IgD-negative memory B cell (primary cell): ENCODE measurements at regions not wholly inside any gene's neighbourhood (a gene's known extent, or its start where the extent isn't known, plus 50 kb on each side); places are given as distances from the start of the nearest gene placed in this dataset.

Source experiments
- H3K27ac Mint-ChIP-seq, 3 donors: one replicate each; pipeline ENCODE4 v1.8.0; 2020 to 2022; ENCODE audit warnings: mild to moderate bottlenecking in 3 of 3, mixed read lengths in 3 of 3, moderate library complexity in 1 of 3
- H3K27me3 Mint-ChIP-seq: one replicate; pipeline ENCODE4 v1.8.0; 2021; ENCODE audit warnings: mixed read lengths
- H3K36me3 Mint-ChIP-seq: one replicate; pipeline ENCODE4 v1.8.0; 2020; ENCODE audit warnings: mild to moderate bottlenecking, mixed read lengths
- H3K4me1 Mint-ChIP-seq, 3 donors: one replicate each; pipeline ENCODE4 v1.8.0; 2020 to 2022; ENCODE audit warnings: mixed read lengths in 3 of 3, mild to moderate bottlenecking in 1 of 3
- H3K4me3 Mint-ChIP-seq, 4 donors: one replicate each; pipeline ENCODE4 v1.8.0; 2020 to 2022; ENCODE audit warnings: mild to moderate bottlenecking in 4 of 4, mixed read lengths in 4 of 4, moderate library complexity in 3 of 4
- H3K9me3 Mint-ChIP-seq, 3 donors: one replicate each; pipeline ENCODE4 v1.8.0; 2020 to 2021; ENCODE audit warnings: mixed read lengths in 3 of 3, mild to moderate bottlenecking in 1 of 3

DNA sequence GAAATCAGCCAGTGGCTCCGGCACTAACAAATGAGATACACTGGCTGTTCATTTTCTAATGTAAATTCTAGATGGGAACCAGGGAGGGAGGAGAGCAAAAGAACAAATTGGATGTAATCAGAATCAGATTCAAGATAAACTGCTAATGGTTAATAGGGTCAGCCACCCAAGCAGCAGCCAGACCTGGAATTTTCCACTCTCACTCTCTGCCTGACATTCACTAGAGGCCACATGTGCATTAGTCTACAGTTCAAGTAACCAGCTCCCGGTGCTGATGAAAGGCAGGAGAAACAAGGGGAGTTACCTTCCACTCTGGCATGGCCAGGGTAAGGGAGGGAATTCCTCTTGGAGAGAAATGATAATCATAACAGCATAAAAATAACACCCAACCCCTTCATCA, 597.7 kb downstream of the TOX3 start:
- Mint-ChIP-seq H3K27me3 (peaks cover 1% of the 10 kb centered on the region), H3K9me3 (no peaks in the 10 kb centered on the region), H3K4me1 (no peaks in the 10 kb centered on the region), H3K27ac (no peak overlapping the region), H3K4me3 (no peak overlapping the region), H3K36me3 (peaks cover 3% of the 10 kb centered on the region)

DNA sequence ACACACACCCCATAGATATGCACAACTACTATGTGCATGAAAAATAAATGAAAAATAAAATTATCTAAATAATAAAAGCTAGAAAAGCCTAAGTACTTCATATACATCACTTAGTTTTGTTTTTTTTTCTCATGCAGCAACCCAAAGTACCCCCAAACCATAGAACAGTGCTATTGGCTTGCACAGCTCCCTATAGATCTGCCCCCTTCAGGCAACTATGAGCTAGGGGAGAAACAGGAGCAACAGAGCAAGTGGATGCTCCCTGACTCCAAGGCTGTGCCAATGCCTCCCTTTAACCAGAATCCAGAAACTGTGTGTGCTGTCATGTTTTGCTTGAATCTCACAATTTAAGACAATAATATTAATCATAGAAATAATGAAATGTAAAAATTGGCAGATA, 605.5 kb downstream of the TOX3 start:
- H3K27ac Mint-ChIP-seq = no peak overlapping the region
- no peaks in the 10 kb centered on the region for H3K4me1 Mint-ChIP-seq
- H3K27me3 Mint-ChIP-seq = peaks cover 1% of the 10 kb centered on the region
- H3K9me3 Mint-ChIP-seq = peaks cover 2 to 9% (median 4%) of the 10 kb centered on the region in 3 donors
- H3K36me3 Mint-ChIP-seq = peaks cover 3% of the 10 kb centered on the region
- no peak overlapping the region for H3K4me3 Mint-ChIP-seq

DNA sequence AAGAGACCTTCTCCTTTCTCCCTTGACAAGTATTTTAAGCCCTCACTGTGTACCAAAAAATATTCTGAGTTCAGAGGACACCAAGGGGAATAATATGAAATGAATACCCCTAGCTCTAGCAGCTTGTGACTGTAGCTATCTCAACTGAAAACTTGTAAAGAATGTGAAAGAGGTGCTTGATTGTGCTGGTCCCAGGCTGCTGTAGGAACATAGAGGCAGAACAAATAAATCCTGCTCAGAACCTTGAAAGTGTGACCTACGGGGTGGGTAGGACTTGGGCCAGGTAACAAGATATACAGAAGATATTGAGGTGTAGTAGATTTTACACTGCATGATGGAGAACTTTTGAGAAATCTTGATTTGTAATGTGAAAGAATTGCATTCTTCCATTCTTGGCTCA, 606.8 kb downstream of the TOX3 start:
- Mint-ChIP-seq H3K4me3 (no peak overlapping the region), H3K4me1 (no peaks in the 10 kb centered on the region), H3K27ac (no peak overlapping the region), H3K9me3 (peaks cover 3 to 9% (median 6%) of the 10 kb centered on the region in 3 donors), H3K36me3 (no peaks in the 10 kb centered on the region), H3K27me3 (peaks cover 1% of the 10 kb centered on the region)

DNA sequence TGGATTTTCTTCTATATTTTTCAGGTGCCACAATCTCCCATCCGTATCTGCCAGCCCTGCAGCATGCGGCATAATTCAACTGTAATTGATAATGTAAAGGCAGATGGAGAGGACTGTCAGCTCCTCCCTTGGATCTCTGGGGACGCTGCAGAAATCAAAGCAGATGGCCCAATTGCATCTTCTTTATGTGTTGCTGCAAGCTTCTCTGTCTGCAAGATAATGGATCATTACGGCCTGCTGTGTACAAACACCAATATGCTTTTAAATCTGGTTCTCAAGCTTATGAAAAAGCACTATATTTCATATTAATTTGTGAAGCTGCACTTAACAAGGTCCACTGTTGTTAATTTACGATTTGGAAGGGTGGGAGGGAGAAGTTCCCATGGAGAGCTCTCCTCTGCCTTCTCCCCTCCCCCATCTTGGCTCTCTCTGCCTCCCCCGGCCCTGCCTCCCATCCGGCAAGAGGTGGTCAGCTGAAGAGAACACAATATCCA, 607.5 kb downstream of the TOX3 start:
- Mint-ChIP-seq H3K27ac (no peak overlapping the region), H3K9me3 (peaks cover 3 to 9% (median 6%) of the 10 kb centered on the region in 3 donors), H3K27me3 (peaks cover 1% of the 10 kb centered on the region), H3K4me3 (no peak overlapping the region), H3K36me3 (no peaks in the 10 kb centered on the region), H3K4me1 (no peaks in the 10 kb centered on the region)

DNA sequence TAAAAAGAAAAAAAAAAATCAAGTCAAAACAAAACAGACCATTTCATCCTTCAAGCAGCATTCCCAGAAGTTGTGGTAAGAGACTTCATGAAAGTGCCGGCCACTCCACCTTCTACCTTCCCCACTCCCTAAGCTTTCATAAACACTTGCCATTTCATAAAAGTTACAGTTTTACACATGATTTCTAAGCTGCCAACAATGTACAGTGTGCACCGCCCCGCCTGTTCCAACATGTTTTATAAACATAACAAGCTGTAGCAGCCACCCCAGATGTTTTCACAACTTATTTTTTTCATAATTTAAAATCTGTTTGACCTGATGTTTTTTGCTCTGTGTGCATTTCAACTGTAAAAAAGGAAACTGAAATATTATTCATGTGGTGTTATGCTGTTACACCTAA, 608.1 kb downstream of the TOX3 start:
- no peaks in the 10 kb centered on the region for H3K36me3 Mint-ChIP-seq
- no peaks in the 10 kb centered on the region for H3K4me1 Mint-ChIP-seq
- H3K27ac Mint-ChIP-seq = no peak overlapping the region
- no peak overlapping the region for H3K4me3 Mint-ChIP-seq
- H3K9me3 Mint-ChIP-seq = peaks cover 6 to 8% (median 6%) of the 10 kb centered on the region in 3 donors
- peaks cover 1% of the 10 kb centered on the region for H3K27me3 Mint-ChIP-seq

DNA sequence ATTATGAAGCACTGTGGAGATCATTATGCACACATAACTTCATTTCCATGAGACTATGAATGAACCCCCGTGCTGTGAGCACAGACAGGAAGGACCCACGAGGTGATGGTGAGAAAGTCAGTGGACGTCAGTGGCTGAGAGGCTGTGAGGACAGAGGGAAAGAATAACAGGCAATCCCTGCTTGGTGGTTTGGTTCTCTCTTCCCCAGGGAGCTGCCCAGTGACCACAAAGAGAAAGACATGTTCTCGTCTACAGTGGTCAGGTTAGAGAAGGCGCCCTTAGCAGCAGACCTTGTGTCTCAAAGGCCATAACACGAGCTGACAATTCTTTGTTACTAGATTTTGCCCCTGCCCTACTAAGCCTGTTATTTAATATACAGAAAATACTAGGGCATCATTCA, 609.2 kb downstream of the TOX3 start:
- H3K4me3 Mint-ChIP-seq = no peak overlapping the region
- H3K9me3 Mint-ChIP-seq = peaks cover 5 to 6% (median 6%) of the 10 kb centered on the region in 3 donors
- peaks cover 1% of the 10 kb centered on the region for H3K27me3 Mint-ChIP-seq
- H3K4me1 Mint-ChIP-seq = no peaks in the 10 kb centered on the region
- H3K36me3 Mint-ChIP-seq = no peaks in the 10 kb centered on the region
- no peak overlapping the region for H3K27ac Mint-ChIP-seq

DNA sequence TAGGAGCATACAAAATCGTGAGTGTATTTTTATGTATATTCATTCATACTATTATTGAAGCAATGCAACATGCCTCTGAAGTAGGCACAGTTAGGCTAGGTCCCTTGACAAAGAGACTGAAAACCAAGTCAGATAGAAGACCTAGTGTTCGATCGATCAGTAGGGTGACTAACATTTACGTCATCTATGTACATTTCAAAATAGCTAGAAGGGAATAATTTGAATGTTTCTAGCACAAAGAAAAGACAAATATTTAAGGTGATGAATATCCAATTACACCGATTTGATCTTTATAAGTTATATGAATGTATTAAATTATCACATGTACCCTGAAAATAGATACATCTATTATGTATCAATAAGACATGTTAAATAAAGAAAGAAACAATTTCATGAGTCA, 610.1 kb downstream of the TOX3 start:
- no peaks in the 10 kb centered on the region for H3K4me1 Mint-ChIP-seq
- H3K27me3 Mint-ChIP-seq = peaks cover 1% of the 10 kb centered on the region
- no peak overlapping the region for H3K4me3 Mint-ChIP-seq
- H3K27ac Mint-ChIP-seq = no peak overlapping the region
- H3K36me3 Mint-ChIP-seq = no peaks in the 10 kb centered on the region
- H3K9me3 Mint-ChIP-seq = peaks cover 5 to 6% (median 6%) of the 10 kb centered on the region in 3 donors

DNA sequence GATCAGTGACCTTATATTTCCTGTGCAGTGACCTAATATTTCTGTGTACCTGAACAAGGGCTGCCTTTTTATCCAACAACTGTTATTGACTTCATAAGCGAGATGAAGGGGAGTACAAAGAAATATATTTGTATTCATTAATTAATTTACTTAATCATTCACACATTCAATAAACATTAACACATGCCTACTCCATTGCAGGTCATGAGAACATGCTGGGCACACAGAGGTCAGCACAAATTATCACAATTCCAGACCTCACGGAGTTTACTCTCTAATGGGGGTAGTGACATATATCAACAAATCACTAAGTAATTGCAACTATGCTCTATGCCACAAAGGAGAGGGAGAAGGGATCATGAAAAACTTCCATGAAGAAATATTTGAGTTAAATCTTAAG, 614.6 kb downstream of the TOX3 start:
- H3K9me3 Mint-ChIP-seq = peaks cover 2 to 6% (median 6%) of the 10 kb centered on the region in 3 donors
- H3K4me3 Mint-ChIP-seq = no peak overlapping the region
- H3K4me1 Mint-ChIP-seq = no peaks in the 10 kb centered on the region
- no peaks in the 10 kb centered on the region for H3K27me3 Mint-ChIP-seq
- no peak overlapping the region for H3K27ac Mint-ChIP-seq
- H3K36me3 Mint-ChIP-seq = no peaks in the 10 kb centered on the region

DNA sequence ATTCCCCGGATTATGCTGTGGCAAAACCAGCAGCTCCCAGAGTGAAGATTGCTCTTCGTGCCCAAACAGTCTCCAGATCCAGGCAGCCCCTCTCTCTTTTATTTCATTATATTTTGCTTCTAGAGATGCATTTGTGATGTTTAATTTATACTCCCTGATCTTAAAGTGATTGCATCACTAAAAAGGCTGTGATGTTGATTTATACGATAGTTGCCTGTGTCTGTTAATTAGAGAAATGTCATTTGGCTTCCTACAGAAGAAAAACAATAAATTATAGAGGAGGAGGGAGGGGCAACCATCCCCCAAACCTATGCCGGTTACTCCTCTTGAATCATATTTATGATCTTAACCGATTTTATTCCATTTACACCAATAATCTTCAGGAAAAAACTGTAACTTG, 615.3 kb downstream of the TOX3 start:
- no peaks in the 10 kb centered on the region for H3K27me3 Mint-ChIP-seq
- H3K4me1 Mint-ChIP-seq = no peaks in the 10 kb centered on the region
- no peak overlapping the region for H3K4me3 Mint-ChIP-seq
- no peaks in the 10 kb centered on the region for H3K36me3 Mint-ChIP-seq
- peaks cover 2 to 6% (median 4%) of the 10 kb centered on the region in 3 donors for H3K9me3 Mint-ChIP-seq
- no peak overlapping the region for H3K27ac Mint-ChIP-seq

DNA sequence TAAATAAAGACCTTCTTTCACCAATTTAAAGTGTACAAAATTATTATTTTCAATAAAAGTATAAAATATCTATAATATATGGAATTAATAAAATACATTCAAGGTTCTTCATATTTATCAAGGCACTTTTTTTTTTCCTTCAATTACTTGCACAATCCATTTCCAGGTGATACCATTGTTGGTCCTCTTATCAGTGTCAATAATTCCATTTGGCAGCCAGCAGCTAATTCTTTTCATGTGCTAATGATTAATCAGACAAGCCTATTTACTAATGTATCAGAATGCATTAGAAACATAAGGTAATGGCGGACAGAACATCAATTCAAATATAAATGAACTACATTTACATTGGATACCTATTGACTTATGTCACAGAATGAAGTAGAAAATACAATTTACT, 622.2 kb downstream of the TOX3 start:
- Mint-ChIP-seq H3K27ac (no peak overlapping the region), H3K4me1 (no peaks in the 10 kb centered on the region), H3K36me3 (no peaks in the 10 kb centered on the region), H3K4me3 (no peak overlapping the region), H3K27me3 (no peaks in the 10 kb centered on the region), H3K9me3 (peaks cover 2 to 9% (median 3%) of the 10 kb centered on the region in 3 donors)

DNA sequence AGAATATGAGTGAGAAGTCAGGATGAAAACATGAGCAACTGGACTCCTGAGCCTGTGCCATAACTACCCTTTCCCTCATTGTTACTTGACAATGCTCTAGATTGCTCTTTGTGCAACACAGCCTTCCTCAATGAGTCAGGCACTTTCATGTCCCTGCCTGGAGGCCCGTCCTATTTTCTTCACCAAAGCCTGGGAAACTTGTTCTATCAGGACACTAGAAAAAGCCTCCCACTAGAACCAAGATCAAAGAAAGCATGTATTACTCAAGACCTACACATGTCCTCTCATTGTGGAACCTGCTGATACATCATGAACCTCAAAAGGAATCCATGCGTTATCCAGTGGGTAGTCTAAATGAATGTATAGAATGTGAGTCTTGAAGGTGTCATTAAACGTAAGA, 624.5 kb downstream of the TOX3 start:
- peaks cover 3 to 11% (median 4%) of the 10 kb centered on the region in 3 donors for H3K9me3 Mint-ChIP-seq
- no peaks in the 10 kb centered on the region for H3K36me3 Mint-ChIP-seq
- no peaks in the 10 kb centered on the region for H3K4me1 Mint-ChIP-seq
- H3K27me3 Mint-ChIP-seq = no peaks in the 10 kb centered on the region
- no peak overlapping the region for H3K4me3 Mint-ChIP-seq
- H3K27ac Mint-ChIP-seq = no peak overlapping the region

DNA sequence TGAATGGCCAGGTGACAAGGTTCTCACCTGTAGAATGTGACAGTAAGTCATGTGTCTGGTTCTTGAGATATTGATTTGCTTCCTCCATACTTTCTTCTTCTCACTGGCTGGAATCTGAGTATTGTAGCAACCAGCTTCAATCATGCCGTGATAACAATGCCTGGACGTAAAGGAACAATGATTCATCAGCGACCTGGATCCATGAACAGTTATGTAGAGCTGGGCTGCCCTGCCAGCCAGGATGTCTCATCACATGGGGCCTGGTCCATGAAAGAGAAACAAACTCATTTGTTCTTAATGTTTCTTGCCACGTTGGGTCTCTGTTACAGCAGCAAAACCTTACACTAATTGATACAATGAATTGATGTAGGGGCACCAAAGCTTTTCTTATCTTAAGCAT, 627.2 kb downstream of the TOX3 start:
- H3K4me3 Mint-ChIP-seq = no peak overlapping the region
- no peak overlapping the region for H3K27ac Mint-ChIP-seq
- no peaks in the 10 kb centered on the region for H3K36me3 Mint-ChIP-seq
- H3K27me3 Mint-ChIP-seq = no peaks in the 10 kb centered on the region
- H3K4me1 Mint-ChIP-seq = no peaks in the 10 kb centered on the region
- peaks cover 3 to 11% (median 7%) of the 10 kb centered on the region in 3 donors for H3K9me3 Mint-ChIP-seq

DNA sequence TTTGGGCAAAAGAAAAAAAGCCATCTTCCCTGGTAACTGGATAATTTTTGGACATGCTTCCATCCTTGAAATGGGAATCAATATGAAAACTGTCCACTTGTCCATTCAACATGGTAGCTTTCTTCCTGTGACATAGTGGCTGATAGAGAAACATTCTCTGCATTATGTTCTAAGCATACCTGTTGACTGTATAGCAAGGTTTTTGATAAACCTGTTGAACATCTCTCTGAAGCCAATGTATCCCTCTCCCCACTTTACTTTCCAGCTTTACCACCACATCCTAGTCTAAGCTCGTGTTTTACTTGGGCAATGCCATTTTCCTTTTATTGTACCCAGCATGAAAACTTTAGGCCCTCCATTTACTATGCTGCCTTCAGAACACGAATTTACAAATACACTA, 630.1 kb downstream of the TOX3 start:
- no peaks in the 10 kb centered on the region for H3K36me3 Mint-ChIP-seq
- H3K9me3 Mint-ChIP-seq = peaks cover 3 to 4% (median 3%) of the 10 kb centered on the region in 3 donors
- H3K27me3 Mint-ChIP-seq = no peaks in the 10 kb centered on the region
- no peaks in the 10 kb centered on the region for H3K4me1 Mint-ChIP-seq
- no peak overlapping the region for H3K4me3 Mint-ChIP-seq
- H3K27ac Mint-ChIP-seq = no peak overlapping the region

DNA sequence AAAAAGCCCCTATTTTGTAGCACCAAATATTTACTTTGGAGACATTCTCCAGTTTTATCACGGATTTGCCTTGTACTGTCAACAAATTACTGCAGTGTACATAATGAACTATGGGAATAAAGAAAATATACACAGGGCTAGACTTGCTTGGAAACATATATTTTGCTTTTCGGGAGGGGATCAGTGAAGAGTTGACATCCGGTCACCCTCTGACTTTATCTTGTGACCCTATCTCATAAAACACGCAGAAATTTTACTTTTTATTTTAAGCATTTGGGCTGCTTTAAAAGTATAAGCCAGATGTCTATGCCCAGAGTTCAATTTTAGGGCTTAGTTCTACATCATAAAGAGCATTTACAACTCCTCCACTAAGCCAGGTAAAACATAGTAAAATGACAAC, 630.7 kb downstream of the TOX3 start:
- H3K27me3 Mint-ChIP-seq = no peaks in the 10 kb centered on the region
- H3K36me3 Mint-ChIP-seq = no peaks in the 10 kb centered on the region
- no peaks in the 10 kb centered on the region for H3K4me1 Mint-ChIP-seq
- no peak overlapping the region for H3K4me3 Mint-ChIP-seq
- peaks cover 3 to 4% (median 3%) of the 10 kb centered on the region in 3 donors for H3K9me3 Mint-ChIP-seq
- H3K27ac Mint-ChIP-seq = no peak overlapping the region

DNA sequence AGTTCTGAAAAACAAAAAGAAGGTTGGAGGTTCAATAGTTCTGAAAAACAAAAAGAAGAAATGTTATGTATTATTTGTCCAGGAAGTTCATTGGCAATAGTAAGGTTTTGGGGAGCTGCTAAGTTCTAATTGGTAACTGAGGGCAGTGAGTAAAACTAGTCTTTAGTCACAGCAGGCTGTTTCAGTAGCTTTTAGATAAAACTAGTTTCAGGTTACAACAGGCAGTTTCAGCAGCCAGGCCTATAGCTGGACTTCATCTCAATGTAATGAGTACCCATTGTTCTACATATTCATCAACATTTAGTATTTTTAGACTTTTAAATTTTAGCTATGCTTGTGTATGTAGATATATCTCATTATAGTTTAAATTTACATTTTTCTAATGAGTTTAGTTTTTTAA, 639.3 kb downstream of the TOX3 start:
- H3K27me3 Mint-ChIP-seq = no peaks in the 10 kb centered on the region
- no peaks in the 10 kb centered on the region for H3K4me1 Mint-ChIP-seq
- no peaks in the 10 kb centered on the region for H3K36me3 Mint-ChIP-seq
- no peak overlapping the region for H3K4me3 Mint-ChIP-seq
- peaks cover 0 to 3% (median under 1%) of the 10 kb centered on the region in 3 donors for H3K9me3 Mint-ChIP-seq
- H3K27ac Mint-ChIP-seq = no peak overlapping the region

DNA sequence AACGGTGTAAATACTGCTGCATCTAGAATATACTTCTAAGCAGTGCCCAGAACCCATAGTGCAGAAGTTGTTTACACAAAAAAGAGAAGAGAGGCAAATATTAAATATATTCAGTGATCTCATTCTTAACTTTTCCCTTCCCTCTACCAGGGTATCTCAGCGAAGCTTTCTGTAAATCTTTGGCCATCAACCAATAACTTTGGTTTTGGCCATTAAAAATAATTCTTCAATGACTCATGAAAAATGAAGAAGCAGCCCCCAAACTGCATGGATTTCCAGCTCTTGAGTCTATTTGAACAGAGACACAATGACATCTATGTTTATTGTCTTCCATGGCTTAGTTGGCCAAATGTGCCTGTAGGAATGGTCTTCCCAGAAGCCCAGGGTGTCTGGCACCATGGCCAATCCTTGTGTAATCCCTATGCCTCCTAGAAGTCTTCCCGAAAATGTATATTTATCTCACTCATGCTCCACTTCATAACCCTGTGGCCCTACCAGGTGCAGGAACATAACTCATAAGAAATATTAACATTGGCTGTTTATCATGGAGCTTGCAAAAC, 646.6 kb downstream of the TOX3 start:
- H3K4me3 Mint-ChIP-seq = peak overlapping the region in 1 of 4 donors; percentile 7
- H3K27ac Mint-ChIP-seq = no peak overlapping the region
- H3K36me3 Mint-ChIP-seq = no peaks in the 10 kb centered on the region
- no peaks in the 10 kb centered on the region for H3K27me3 Mint-ChIP-seq
- peaks cover 5 to 9% (median 5%) of the 10 kb centered on the region in 3 donors for H3K9me3 Mint-ChIP-seq
- H3K4me1 Mint-ChIP-seq = no peaks in the 10 kb centered on the region
